Left cardiac atrium (tissue), 4 donors: ENCODE measurements at regions not wholly inside any gene's neighbourhood (a gene's known extent, or its start where the extent isn't known, plus 50 kb on each side); places are given as distances from the start of the nearest gene placed in this dataset.
"Not testable (repeated sequence)": the region's sequence is repeated elsewhere in the genome, so short reads cannot be mapped to it uniquely, and the experiment has no call there.

Experiments
- ATAC-seq, 2 donors: fragments of 200-7000 bp; cut with Tn5 transposase; one replicate each; pipeline ENCODE4 v1.9.1; 2020; ENCODE audit warnings: mild to moderate bottlenecking in 2 of 2, moderate library complexity in 2 of 2
- DNase-seq: peaks from one replicate; pipeline ENCODE4 v3.0.0-alpha.2; 2020
- intact Hi-C, 2 donors: fragments of 100-400 bp; cut with DNase I; formaldehyde crosslinking; loops; one replicate each; pipeline versions ENCODE4 v1.14.1 to v1.15.1; 2022 to 2023
- donor health status: DM: no; HTN: yes; CAD: no.
- donor health status: DM: no; HTN: yes; CAD: no; lungs with severe emphysema.
- donor health status: DM: yes; HTN: yes; CAD: no.
- donor health status: Dilated cardiomyopathy.

DNA sequence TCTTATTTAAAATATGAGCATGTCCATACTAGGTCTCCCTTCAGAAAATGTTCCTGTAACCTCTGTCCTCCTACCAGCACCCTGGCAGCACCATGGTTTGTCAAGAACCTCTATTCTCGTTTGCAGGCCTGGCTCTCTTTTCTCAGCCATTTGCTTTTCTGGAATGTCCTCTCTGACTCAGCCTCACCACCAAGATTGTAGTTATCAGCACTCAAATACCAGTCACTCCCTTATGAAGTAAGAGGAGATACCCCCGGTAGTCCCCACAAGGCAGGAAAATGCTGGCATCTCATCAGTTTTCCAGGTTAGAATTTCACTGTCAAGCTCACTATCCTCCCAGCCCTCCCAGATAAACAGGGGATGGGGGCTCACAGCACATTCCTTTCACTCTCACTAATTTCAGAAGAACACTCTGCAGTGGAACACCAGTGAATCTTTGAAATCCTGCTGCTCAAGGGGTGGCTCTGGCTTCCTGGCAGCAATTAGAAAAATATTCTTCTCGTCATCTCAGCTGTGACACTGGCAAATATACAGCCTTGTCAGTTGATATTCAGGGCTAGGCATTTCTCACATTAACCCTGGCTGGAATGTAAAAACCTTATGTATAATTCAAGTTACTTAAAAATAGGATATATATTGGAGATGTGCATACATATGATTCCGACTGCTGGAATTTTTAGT is 129.2 kb downstream of the TBX18 start:
- peak; percentile 38 to 91 for ATAC-seq
- DNase-seq: peak; percentile 24
- intact Hi-C loops: no loop called here

DNA sequence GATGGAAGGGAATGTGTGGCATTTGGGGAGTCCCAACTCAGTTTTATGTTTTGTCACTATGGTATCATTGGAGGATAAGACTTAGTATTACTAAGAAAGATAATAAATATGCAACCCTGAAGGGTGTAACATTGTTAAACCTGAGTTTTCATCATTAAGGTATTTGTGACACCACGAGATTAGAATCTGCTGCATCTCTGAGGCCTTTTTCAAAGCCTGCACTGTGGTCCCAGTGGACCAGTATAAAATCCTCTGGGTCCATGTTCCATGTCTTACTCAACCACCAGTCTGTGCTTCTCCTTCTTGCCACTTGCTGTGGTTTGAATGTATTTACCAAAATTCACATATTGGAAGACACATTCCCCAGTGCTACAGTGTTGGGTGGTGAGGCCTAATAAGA is 130.6 kb downstream of the TBX18 start:
- intact Hi-C loops: no loop called here
- ATAC-seq (no peak), DNase-seq (no peak)

DNA sequence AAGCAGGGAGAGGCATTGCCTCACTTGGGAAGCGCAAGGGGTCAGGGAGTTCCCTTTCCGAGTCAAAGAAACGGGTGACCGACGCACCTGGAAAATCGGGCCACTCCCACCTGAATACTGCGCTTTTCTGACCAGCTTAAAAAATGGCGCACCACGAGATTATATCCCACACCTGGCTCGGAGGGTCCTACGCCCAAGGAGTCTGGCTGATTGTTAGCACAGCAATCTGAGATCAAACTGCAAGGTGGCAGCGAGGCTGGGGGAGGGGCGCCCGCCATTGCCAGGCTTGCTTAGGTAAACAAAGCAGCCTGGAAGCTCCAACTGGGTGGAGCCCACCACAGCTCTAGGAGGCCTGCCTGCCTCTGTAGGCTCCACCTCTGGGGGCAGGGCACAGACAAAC is 137.9 kb downstream of the TBX18 start:
- DNase-seq, intact Hi-C loops, ATAC-seq: not testable (repeated sequence)

DNA sequence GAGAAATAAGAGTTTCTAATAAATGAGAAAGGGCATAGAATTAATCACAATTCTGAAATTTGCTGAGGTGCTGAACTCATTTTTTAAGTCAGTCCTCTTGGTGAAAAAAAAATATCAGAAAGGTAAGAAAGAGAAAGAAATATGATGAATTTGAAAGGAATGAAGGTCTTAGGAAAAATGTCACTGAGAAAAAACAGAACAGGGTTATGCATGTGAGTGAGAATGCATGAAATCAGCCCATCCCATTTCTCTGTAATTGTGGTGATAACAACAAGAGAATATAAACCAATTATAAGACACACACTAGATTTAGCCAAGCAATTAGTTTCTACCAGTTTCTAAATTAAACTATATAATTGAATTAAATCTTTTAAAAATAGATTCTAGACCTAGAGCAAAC is 138.9 kb downstream of the TBX18 start:
- DNase-seq: no peak
- intact Hi-C loops: no loop called here

DNA sequence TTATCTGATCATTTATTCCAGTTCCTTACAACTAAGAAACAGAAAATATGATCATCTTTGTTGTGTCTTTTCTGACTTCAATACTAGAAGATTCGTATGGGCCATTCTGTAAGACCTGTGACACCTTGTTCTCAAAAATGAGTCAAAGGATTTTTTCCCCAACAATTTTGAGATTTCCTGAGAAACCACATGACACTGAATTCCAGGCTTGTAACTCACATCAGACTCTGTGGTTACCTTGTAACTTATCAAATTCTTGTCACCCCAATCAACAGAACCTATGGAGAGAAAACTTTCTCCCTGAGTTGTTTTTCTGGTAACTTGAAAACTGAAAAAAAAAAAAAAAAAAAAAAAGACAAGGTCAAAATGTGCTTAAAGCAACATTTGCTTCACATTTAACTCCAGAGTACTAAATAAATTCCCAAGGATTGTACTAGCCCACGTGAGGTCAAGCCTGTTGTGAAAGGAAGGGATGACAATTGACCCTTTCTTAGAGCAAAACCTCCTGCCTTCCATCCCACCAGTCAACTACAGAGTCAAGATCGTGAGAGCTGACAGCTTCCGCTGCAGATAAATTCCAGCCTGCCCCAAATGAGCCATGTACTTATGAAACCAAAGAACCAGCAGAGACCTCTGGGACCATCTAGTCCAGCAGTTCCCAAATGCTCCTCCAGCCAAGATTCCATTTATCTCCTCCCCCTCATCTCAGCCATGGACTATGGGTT is 140.3 kb downstream of the TBX18 start:
- intact Hi-C loops: no loop called here
- peak; percentile 33 for DNase-seq
- ATAC-seq: peak; percentile 89 to 96

More for the DNA sequence above, 138.9 kb downstream of the TBX18 start:
- no peak for ATAC-seq

DNA sequence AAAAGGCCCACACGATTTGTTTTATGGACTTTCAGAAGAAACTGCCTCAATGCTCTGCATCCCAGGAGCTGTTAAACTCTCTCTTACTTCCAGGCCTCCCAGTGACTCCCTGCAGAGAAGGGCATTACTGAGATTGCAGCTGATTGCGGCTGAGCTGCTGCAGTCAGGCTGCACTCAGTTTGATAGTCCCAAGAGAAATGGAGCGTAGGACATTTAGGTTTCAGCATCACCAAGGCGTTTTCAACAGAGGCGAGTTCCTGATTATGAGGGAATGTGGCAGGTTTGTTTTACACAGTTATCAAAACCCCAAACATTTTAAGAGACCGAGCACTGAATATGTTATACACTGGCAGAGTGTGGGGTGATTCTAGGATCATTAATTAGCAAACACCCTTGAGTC is 145.6 kb downstream of the TBX18 start:
- ATAC-seq (peak in 1 of 2 donors; percentile 40), DNase-seq (no peak)
- intact Hi-C loops: no loop called here

DNA sequence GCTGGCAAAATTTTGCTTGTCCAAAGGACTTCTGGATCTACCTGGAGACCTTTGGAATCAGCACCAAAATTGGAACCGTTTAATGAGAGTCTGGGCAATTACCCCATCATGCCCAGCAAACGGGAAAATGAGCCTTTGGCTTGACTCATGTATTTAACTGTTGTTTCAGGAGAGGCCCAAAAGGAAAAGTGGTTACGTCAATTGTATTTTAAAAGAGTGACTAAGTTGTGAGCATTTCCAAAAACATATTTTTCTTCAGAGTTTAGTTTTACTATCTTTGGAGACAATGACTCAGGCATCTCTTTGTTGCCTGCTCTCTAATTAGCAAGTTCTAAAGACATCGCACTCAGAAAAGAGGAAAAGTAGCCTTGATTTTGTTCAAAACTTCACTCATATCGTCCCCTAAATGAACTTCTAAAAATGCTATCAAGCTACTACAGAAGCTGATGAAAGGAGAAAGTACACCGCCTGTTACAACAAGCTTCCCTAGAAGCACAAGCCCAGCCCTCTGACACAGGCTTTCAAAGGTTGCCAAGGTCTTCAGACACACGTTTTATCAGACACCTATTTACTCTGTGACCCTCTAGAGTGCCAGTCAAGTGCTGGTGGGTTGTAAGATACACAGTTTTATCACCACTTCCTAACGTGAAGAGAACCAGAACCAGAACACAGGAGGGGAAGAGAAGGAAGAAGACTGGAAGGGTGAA is 146.2 kb downstream of the TBX18 start:
- intact Hi-C loops: no loop called here
- DNase-seq: no peak
- ATAC-seq: peak; percentile 23 to 85

DNA sequence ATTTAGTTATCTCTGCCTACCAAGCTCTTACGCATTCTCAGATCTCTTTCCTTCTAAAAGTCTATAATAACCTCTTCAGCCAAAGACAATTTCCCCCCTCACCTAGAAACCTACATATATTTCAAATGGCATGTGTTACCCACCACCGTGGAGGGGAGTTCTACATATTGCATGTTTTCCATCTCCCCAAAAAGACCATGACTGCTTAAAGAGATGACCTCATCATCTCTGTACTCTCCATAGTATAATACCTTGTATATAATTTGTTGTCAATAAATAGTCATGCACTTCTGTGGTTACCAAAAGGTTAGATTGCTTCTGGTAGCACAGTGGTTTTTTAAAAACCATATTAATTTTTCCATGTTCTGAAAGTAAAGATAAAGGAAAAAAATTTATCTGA is 148.4 kb downstream of the TBX18 start:
- DNase-seq (no peak), ATAC-seq (no peak)
- intact Hi-C loops: no loop called here

DNA sequence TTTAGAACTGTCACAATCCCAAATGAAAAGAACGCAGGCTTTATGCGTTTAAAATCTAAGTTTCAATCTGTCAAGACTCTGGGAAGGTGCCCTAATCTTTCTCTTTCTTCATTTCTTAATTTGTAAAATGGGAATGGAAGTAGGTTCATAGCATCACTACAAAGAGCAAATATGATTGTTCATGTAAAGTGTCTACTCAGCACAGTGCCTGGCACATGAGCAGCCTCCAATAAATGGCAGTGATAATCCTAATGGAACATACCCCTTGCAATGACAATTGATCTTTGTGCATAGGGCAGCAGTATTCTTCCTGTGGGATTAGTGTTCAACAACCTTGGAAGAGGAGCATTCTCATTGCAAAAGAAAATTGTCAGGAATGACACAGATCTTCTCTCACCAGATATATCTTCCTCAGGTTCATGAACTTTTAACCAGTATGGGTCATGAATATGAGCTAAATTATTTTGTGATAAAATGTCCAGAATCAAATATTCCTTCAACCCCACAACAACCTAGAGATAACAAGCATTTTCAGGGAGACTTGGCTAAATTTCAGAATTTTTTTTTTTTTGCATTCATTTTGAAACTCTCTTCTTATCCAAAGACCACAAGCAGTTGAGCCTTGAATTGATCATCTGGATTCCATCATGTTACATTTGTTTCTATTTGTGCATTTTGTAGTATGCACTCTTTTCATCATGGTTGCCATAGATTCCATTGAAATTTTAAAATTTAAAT is 149.1 kb downstream of the TBX18 start:
- ATAC-seq (no peak), DNase-seq (no peak)
- intact Hi-C loops: no loop called here

DNA sequence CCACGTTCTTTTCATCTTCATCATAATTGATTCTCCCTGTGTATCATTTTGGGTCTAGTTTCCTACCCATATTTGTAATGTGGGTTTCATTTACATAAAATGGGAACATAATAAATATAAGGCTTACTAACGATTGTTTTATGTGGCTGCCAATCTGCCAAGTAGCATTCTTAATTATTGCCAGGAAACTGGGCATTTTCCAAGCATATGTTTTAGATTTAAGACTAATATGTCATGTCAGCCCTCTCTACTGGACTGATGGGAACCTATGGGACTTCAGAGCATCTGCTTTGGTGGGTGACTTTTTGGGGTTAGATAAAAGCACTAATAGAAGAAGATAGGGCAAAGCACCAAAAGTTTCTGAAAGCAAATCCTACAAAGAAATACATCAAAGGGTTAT is 157.5 kb downstream of the TBX18 start:
- DNase-seq (no peak), ATAC-seq (no peak)
- intact Hi-C loops: no loop called here

DNA sequence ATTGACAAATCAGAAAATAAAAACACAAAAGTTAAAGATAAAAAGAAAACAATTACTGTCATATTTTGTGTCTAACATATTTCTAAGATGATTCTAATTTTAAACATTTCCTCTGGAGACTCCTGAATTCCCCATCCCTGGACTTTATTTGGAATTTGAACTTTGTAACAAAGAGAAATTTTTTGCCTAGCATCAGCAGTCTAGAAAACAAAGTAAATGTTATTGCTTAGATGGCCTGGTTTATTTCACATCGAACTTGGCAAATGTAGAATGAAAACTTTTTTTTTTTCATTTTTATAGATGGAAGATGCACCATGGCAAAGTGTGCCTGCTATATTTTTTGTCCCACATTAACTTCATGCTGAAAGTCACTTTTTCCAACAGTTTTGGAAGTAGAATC is 159.1 kb downstream of the TBX18 start:
- DNase-seq (no peak), ATAC-seq (no peak)
- intact Hi-C loops: no loop called here

DNA sequence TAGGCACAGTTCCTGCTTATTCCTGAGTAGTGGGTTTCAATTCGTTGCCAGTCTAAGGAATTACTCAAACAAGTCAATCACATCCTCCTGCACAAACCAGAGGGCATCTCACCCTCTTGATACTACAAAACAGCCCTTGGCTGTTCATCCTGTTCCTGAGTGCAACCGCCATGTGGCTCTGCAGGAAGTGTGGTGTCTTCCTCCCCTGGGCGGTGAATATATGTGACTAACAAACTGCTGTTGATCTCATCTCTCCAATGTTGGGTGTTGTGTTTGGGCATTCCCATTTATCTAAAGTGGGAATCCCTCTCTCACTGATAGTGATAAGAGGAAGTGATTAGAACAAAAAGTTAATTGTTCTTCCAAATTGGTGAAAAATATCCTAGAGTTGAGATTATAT is 163.0 kb downstream of the TBX18 start:
- no peak for DNase-seq
- no peak for ATAC-seq
- intact Hi-C loops: no loop called here

DNA sequence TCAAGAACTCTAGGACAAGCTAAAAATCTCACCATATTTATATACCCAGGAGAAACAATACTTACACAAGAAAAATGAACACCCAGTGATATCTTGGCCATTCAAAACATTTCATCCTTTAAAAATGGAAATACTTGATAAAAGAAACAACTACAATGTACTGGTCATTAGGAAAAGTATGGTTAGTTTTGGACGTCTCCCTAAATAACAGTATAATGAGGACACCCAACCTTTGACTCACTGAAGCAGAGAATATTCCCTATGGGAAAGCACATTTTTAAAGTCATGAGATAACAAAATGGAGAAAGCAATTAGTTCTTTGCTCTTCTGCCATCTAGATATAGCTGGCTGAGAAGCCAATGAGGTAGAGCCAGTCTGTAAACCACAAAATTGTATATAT is 164.4 kb downstream of the TBX18 start:
- intact Hi-C loops: no loop called here
- DNase-seq (no peak), ATAC-seq (no peak)

DNA sequence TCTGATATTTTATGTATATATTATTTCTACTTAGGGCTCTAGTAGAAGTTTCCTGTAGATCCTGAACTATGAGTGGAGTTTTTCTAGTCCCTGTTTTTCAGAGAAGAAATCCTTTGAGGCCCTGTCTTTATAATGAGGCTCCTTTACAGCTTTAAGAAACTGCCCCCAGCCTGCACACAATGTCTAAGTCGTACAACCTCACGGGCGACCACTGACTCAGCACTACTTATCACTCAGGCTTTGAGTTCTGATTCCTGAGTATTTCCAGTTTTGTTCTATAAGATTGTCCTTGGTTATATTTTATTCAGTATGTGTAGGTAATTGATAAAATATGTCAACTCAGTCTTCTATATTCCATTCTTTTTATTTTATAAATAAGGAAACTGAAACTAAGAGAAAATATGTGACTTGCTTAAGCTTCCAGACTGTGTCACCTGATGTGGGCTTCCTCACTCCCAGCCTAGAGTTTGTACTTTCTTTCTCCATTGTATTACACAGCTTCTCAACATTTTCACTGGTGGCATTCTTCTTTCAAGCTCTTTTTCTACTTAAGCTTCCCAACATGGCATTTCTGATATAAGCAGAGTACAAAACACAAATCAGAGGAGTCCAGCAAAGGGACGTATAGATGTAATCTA is 167.0 kb downstream of the TBX18 start:
- no peak for ATAC-seq
- DNase-seq: no peak
- intact Hi-C loops: no loop called here

DNA sequence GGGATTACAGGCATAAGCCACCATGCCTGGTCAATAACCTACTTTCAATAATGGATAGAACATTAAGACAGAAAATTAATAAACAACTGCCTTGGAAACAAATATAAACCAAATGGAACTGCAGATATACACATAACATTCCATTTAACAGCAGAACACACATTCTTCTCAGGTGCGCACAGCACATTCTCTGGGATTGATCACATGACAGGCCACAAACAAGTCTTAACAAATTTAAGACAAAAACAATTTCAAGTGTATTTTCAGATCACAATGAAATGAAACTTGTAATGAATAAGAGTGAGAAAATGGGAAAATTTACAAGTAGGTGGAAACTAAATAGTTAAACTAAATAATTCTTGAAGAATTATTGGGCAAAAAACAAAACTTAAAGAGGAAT is 167.9 kb downstream of the TBX18 start:
- intact Hi-C loops: no loop called here
- ATAC-seq (no peak), DNase-seq (no peak)

DNA sequence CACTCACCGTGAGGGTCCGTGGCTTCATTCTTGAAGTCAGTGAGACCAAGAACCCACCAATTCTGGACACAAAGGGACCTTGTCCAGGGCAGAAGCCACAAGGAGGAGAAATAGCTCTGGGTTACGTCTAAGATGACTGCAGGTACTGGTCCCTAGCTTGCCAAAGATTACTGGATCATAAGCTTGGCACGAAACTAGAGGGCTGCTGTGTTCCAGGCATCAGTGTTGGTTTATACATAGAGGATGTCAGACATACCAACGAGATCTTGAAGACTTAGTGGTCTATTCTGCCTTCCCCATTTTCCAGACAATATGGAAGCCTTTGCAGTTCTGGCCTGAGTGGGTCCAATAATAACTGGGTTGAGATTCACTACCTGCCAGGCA is 175.7 kb downstream of the TBX18 start:
- DNase-seq: no peak
- intact Hi-C loops: no loop called here
- no peak for ATAC-seq

DNA sequence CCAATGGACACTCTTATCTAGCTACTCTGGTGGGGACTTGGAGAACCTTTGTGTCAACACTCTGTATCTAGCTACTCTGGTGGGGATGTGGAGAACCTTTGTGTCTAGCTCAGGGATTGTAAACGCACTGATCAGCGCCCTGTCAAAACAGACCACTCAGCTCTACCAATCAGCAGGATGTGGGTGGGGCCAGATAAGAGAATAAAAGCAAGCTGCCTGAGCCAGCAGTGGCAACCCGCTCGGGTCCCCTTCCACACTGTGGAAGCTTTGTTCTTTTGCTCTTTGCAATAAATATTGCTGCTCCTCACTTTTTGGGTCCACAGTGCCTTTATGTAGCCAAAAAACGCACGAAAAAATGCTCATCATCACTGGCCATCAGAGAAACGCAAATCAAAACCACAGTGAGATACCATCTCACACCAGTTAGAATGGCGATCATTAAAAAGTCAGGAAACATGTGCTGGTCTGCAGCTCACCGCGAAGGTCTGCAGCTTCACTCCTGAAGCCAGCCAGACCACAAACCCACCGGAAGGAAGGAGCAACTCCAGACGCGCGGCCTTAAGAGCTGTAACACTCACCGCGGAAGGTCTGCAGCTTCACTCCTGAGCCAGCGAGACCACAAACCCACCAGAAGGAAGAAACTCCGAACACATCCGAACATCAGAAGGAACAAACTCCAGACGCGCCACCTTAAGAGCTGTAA is 176.3 kb downstream of the TBX18 start:
- DNase-seq, ATAC-seq, intact Hi-C loops: not testable (repeated sequence)

DNA sequence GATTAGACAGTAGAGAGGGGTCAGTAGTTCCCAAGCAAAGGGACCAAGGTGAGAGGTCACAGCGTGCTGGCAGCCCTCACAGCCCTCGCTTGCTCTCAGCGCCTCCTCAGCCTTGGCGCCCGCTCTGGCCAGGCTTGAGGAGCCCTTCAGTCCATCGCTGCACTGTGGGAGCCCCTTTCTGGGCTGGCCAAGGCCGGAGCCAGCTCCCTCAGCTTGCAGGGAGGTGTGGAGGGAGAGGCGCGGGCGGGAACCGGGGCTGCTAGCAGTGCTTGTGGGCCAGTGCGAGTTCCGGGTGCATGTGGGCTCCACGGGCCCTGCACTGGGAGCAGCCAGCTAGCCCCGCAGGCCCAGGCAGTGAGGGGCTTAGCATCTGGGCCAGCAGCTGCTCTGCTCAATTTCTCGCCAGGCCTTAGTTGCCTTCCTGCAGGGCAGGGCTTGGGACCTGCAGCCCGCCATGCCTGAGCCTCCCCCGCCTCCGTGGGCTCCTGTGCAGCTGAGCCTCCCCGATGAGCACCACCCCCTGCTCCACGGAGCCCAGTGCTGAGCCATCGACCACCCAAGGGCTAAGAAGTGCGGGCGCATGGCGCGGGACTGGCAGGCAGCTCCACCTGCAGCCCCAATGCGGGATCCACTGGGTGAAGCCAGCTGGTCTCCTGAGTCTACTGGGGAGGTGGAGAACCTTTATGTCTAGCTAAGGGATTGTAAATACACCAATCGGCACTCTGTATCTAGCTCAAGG is 177.0 kb downstream of the TBX18 start:
- intact Hi-C loops, DNase-seq, ATAC-seq: not testable (repeated sequence)
